ENCODE measurements at regions not wholly inside any gene's neighbourhood (a gene's known extent, or its start where the extent isn't known, plus 50 kb on each side); places are given as distances from the start of the nearest gene placed in this dataset.

DNA sequence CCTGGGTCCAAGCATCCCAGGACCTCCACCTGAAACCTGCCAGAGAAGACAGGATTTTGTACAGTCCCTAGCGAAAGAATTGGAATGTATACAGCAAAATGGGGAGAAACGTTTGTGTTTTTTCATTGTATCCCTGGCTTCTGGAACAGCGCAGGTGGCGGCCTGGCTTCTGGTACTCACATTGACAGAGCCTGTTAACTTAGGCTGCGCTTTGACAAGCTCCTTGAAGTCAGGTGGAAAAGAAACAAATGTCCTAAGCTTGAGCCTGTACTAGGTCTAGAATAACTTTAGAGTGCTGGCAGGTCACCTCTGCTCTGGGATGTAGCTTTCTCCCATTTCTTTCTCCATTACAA, 343.7 kb upstream of the KLF3 start:
- Histone ChIP-seq H3K27ac (peak overlapping the region; percentile 92), H3K4me1 (peaks cover 7% of the 10 kb centered on the region), H3K36me3 (no peaks in the 10 kb centered on the region), H3K9me3 (no peaks in the 10 kb centered on the region), H3K9ac (ENCODE audit: low read depth in 2 of 2, low read length in 2 of 2) (peak overlapping the region; percentile 36 to 73), H3K27me3 (no peaks in the 10 kb centered on the region), H3K4me3 (no peak overlapping the region)
- TF ChIP-seq, protein P1, sequence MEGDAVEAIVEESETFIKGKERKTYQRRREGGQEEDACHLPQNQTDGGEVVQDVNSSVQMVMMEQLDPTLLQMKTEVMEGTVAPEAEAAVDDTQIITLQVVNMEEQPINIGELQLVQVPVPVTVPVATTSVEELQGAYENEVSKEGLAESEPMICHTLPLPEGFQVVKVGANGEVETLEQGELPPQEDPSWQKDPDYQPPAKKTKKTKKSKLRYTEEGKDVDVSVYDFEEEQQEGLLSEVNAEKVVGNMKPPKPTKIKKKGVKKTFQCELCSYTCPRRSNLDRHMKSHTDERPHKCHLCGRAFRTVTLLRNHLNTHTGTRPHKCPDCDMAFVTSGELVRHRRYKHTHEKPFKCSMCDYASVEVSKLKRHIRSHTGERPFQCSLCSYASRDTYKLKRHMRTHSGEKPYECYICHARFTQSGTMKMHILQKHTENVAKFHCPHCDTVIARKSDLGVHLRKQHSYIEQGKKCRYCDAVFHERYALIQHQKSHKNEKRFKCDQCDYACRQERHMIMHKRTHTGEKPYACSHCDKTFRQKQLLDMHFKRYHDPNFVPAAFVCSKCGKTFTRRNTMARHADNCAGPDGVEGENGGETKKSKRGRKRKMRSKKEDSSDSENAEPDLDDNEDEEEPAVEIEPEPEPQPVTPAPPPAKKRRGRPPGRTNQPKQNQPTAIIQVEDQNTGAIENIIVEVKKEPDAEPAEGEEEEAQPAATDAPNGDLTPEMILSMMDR (IDR thresholded peaks at IDR 0.05), result no peak
- no peak for DNase-seq
- intact Hi-C loops (cut with DNase I), result loop anchor here (5.0 kb wide), 1 partner anchor 258 kb away; no protein-coding TSS in a partner anchor

DNA sequence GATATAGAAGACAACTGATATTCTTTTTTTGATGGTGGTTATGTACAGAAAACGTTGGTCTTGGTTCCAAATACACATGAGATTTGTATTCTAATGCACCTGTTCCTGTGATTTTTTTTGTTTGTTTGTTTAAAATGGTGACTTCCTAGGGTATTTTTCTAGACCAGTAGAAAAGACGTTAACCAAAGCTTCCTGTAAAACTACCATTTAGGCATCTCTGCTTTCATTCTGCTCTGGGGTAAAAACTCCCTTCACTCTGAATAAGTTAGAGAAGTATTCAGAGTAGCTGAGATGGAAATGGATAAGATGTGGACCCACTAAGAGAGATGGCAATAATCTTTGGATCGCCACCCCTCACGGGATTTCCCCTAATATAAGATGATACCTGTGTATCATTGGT, 343.2 kb upstream of the KLF3 start:
- H3K9ac ChIP-seq (ENCODE audit: low read depth in 2 of 2, low read length in 2 of 2), result no peak overlapping the region
- no peaks in the 10 kb centered on the region for H3K9me3 ChIP-seq
- H3K4me1 ChIP-seq, result peaks cover 7% of the 10 kb centered on the region
- H3K4me3 ChIP-seq, result no peak overlapping the region
- TF ChIP-seq, protein P1 (IDR thresholded peaks at IDR 0.05), result no peak
- no peaks in the 10 kb centered on the region for H3K27me3 ChIP-seq
- DNase-seq, result no peak
- H3K27ac ChIP-seq, result no peak overlapping the region
- intact Hi-C loops (cut with DNase I), result loop anchor here (5.0 kb wide), 1 partner anchor 259 kb away; no protein-coding TSS in a partner anchor
- H3K36me3 ChIP-seq, result no peaks in the 10 kb centered on the region

DNA sequence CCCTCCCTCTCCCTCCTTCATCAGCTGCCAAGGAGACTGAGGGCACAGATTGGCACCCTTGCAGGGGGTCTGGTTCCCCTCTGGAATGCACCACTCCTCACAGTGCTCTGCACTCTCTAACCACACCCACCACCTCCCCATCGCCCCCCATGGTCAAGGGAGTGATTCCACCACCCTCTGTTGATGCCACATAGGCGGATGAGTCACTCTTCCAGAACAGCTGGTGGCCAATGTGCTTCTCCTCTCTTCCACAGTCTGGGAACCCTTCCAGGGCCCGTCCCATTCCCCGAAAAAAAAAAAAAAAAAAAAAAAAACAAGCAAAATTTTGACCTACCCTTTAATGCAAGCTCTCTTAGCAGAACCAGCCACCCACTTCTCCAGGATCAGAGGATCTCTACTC, 341.3 kb upstream of the KLF3 start:
- no peak overlapping the region for H3K9ac ChIP-seq (ENCODE audit: low read depth in 2 of 2, low read length in 2 of 2)
- peaks cover 7% of the 10 kb centered on the region for H3K4me1 ChIP-seq
- H3K27ac ChIP-seq, result no peak overlapping the region

DNA sequence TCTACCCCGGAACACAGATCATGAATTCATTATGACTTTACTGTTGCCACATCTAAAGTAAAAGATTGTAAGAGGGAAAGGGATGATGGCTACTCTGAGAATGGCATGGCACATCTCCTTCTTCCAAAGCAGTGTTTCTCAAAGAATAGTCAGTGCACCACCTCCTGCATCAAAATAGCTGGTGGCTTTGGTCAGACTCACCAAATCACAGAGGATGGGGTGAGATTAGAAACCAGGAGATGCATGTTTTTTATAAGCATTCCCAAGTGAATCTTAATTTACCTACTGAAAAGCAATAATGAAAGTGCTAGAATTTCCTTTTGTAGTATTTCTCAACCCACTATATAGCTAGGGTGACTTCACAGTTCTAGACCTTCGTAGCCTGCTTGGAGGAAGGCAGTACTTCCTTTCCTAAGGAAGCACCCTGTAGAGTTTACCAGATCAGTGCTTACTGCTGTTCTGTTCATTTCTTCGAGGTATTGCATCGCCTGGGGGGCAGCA, 340.8 kb upstream of the KLF3 start:
- H3K9ac ChIP-seq (ENCODE audit: low read depth in 2 of 2, low read length in 2 of 2), result no peak overlapping the region
- H3K4me1 ChIP-seq, result peaks cover 7% of the 10 kb centered on the region
- no peaks in the 10 kb centered on the region for H3K27me3 ChIP-seq
- H3K27ac ChIP-seq, result no peak overlapping the region
- DNase-seq, result no peak
- intact Hi-C loops (cut with DNase I), result loop anchor here (5.0 kb wide), 1 partner anchor 261 kb away; no protein-coding TSS in a partner anchor
- H3K36me3 ChIP-seq, result no peaks in the 10 kb centered on the region
- H3K4me3 ChIP-seq, result no peak overlapping the region
- TF ChIP-seq, protein P1 (IDR thresholded peaks at IDR 0.05), result no peak
- H3K9me3 ChIP-seq, result no peaks in the 10 kb centered on the region

More for the DNA sequence above, 341.3 kb upstream of the KLF3 start:
- intact Hi-C loops (cut with DNase I), result loop anchor here (5.0 kb wide), 1 partner anchor 260 kb away; no protein-coding TSS in a partner anchor
- TF ChIP-seq, protein P1 (IDR thresholded peaks at IDR 0.05), result no peak
- DNase-seq, result no peak
- Histone ChIP-seq H3K27me3 (no peaks in the 10 kb centered on the region), H3K36me3 (no peaks in the 10 kb centered on the region), H3K9me3 (no peaks in the 10 kb centered on the region), H3K4me3 (no peak overlapping the region)

DNA sequence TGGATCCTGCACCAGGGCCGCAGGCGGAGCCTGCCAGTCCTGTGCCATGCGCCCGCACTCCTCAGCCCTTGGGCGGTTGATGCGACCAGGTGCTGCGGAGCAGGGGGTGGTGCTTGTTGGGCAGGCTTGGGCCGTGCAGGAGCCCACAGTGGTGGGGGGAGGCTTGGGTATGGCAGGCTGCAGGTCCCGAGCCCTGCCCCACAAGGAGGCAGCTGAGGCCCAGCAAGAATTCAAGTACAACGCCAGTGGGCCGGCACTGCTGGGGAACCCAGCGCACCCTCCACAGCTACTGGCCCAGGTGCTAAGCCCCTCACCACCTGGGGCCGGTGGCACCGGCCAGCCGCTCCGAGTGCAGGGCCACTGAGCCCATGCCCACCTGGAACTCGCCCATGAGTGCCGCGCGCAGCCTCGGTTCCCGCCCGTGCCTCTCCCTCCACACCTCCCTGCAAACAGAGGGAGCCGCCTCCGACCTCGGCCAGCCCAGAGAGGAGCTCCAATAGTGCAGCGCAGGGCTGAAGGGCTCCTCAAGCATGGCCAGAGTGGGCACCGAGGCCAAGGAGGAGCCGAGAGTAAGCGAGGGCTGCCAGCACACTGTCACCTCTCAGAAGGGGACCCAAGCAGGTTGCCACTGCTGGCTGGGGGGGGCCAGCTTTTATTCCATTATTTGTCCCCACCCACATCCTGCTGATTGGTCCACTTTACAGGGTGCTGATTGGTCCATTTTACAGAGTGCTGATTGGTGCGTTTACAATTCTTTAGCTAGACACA, 339.0 kb upstream of the KLF3 start:
- H3K27me3 ChIP-seq, result no peaks in the 10 kb centered on the region
- no peaks in the 10 kb centered on the region for H3K36me3 ChIP-seq
- H3K4me3 ChIP-seq, result no peak overlapping the region
- H3K9me3 ChIP-seq, result no peaks in the 10 kb centered on the region
- no peak overlapping the region for H3K9ac ChIP-seq (ENCODE audit: low read depth in 2 of 2, low read length in 2 of 2)
- H3K4me1 ChIP-seq, result no peaks in the 10 kb centered on the region
- TF ChIP-seq, protein P1 (IDR thresholded peaks at IDR 0.05), result no peak
- intact Hi-C loops (cut with DNase I), result loop anchor here (5.0 kb wide), 1 partner anchor 263 kb away; no protein-coding TSS in a partner anchor
- H3K27ac ChIP-seq, result no peak overlapping the region
- no peak for DNase-seq

All from colonic mucosa (tissue), 4 donors.